RWPE2 (cell line): ENCODE measurements at regions not wholly inside any gene's neighbourhood (a gene's known extent, or its start where the extent isn't known, plus 50 kb on each side); places are given as distances from the start of the nearest gene placed in this dataset.
"Not testable (repeated sequence)": the region's sequence is repeated elsewhere in the genome, so short reads cannot be mapped to it uniquely, and the experiment has no call there.

ENCODE experiments used
- ATAC-seq: fragments of 200-7000 bp; cut with Tn5 transposase; 3 replicates; pipeline ENCODE4 v1.9.1; 2021; ENCODE audit warnings: low read depth
- DNase-seq: peaks from one replicate; pipeline ENCODE4 v3.0.0-alpha.2; 2020; ENCODE audit warnings: low spot score
- H3K27ac ChIP-seq: fragments of 450-650 bp; 2 replicates; pipeline ENCODE4 v1.5.1; 2017; ENCODE audit warnings: mild to moderate bottlenecking; ENCODE audit not compliant: poor library complexity, severe bottlenecking
- H3K27me3 ChIP-seq: fragments of 250-450 bp; sonication (Bioruptor Pico); 2 replicates; pipeline ENCODE4 v1.5.1; 2021; ENCODE audit warnings: mild to moderate bottlenecking, moderate library complexity; ENCODE audit not compliant: insufficient read depth, poor library complexity, severe bottlenecking
- H3K36me3 ChIP-seq: fragments of 250-450 bp; sonication (Bioruptor Pico); 2 replicates; pipeline ENCODE4 v1.5.1; 2020; ENCODE audit warnings: low read depth, mild to moderate bottlenecking, moderate library complexity
- H3K4me1 ChIP-seq: fragments of 250-450 bp; sonication (Bioruptor Pico); 2 replicates; pipeline ENCODE4 v1.5.1; 2021; ENCODE audit warnings: mild to moderate bottlenecking, moderate library complexity; ENCODE audit not compliant: insufficient read depth, poor library complexity, severe bottlenecking
- H3K4me3 ChIP-seq: fragments of 250-450 bp; sonication (Bioruptor Pico); 2 replicates; pipeline ENCODE4 v1.5.1; 2021; ENCODE audit warnings: mild to moderate bottlenecking, moderate library complexity; ENCODE audit not compliant: severe bottlenecking
- H3K9me3 ChIP-seq: fragments of 250-450 bp; sonication (Bioruptor Pico); 2 replicates; pipeline ENCODE4 v1.5.1; 2021; ENCODE audit warnings: mild to moderate bottlenecking, moderate library complexity; ENCODE audit not compliant: severe bottlenecking
- TF ChIP-seq, protein P1 (sequence below): fragments of 450-650 bp; IDR thresholded peaks from one replicate; pipeline ENCODE4 v1.5.1; 2017; ENCODE audit warnings: mild to moderate bottlenecking, moderate library complexity; ENCODE audit not compliant: poor library complexity, severe bottlenecking

DNA sequence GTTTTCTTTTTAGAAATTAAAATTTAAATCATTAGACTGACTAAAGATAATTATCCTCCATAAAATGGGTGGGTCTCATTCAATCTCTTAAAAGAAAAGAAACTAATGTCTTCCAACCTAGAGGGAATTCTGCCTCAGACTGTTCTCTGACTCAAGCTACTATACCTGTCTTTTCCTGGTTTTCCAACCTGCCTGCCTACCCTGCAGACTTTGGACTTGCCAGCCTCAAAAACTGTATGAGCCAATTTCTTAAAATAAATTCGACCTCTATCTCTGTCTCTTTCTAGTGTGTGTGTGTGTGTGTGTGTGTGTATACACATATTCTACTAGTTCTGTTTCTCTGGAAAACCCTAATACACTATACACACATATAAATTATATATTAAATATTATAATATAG is 847.3 kb downstream of the PCDH17 start:
- ATAC-seq, result no peak
- TF ChIP-seq, protein P1, sequence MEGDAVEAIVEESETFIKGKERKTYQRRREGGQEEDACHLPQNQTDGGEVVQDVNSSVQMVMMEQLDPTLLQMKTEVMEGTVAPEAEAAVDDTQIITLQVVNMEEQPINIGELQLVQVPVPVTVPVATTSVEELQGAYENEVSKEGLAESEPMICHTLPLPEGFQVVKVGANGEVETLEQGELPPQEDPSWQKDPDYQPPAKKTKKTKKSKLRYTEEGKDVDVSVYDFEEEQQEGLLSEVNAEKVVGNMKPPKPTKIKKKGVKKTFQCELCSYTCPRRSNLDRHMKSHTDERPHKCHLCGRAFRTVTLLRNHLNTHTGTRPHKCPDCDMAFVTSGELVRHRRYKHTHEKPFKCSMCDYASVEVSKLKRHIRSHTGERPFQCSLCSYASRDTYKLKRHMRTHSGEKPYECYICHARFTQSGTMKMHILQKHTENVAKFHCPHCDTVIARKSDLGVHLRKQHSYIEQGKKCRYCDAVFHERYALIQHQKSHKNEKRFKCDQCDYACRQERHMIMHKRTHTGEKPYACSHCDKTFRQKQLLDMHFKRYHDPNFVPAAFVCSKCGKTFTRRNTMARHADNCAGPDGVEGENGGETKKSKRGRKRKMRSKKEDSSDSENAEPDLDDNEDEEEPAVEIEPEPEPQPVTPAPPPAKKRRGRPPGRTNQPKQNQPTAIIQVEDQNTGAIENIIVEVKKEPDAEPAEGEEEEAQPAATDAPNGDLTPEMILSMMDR, result no peak

DNA sequence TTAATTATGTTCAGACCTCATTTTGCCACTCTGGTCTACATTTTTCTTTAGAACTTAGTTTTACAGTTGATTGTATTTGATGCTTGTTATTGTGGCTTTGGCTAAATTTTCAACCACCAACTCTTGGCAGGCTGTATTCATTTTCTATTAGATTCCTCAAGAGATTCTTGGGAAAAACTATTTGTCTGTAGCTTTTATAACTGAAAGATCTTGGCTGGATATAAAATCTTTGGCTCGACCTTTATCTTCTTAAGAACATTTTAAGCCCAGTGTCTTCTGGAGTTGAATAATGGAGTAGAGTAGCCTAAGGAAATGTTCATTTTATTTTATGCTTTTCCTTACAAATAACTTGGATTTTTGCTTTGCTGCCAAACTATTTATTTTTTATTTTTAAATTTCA is 848.5 kb downstream of the PCDH17 start:
- Histone ChIP-seq H3K9me3 (no peaks in the 10 kb centered on the region), H3K27me3 (no peaks in the 10 kb centered on the region), H3K4me3 (no peak overlapping the region), H3K4me1 (no peaks in the 10 kb centered on the region), H3K27ac (no peak overlapping the region), H3K36me3 (no peaks in the 10 kb centered on the region)
- ATAC-seq, result no peak
- DNase-seq, result no peak
- TF ChIP-seq, protein P1, result no peak

More for the DNA sequence above, 847.3 kb downstream of the PCDH17 start:
- Histone ChIP-seq H3K9me3 (no peaks in the 10 kb centered on the region), H3K27me3 (no peaks in the 10 kb centered on the region), H3K4me1 (no peaks in the 10 kb centered on the region), H3K27ac (no peak overlapping the region), H3K4me3 (no peak overlapping the region), H3K36me3 (no peaks in the 10 kb centered on the region)
- no peak for DNase-seq

DNA sequence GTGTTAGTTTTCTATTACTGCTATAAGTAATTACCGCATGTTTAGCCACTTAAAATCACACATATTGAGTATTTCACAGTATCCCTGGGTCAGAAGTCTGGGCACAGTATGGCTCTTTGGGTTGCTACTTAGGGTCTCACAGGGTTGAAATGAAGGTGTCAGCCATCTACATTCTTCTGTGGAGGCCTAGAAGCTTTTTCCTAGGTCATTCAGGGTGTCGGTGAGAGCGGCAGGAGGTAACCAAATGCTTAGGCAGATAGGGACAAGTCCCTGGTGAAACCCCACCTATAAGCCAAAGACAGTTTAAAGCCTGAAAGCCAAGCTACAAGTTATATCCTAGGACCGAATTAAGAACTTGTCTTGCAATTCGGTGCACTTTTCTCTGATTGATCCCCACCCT is 856.7 kb downstream of the PCDH17 start:
- ATAC-seq (no peak), DNase-seq (no peak)
- H3K9me3 ChIP-seq, result no peaks in the 10 kb centered on the region
- peaks cover 9% of the 10 kb centered on the region for H3K27me3 ChIP-seq
- TF ChIP-seq, protein P1, result no peak
- no peaks in the 10 kb centered on the region for H3K36me3 ChIP-seq
- no peak overlapping the region for H3K4me3 ChIP-seq
- no peak overlapping the region for H3K27ac ChIP-seq
- H3K4me1 ChIP-seq, result no peaks in the 10 kb centered on the region

DNA sequence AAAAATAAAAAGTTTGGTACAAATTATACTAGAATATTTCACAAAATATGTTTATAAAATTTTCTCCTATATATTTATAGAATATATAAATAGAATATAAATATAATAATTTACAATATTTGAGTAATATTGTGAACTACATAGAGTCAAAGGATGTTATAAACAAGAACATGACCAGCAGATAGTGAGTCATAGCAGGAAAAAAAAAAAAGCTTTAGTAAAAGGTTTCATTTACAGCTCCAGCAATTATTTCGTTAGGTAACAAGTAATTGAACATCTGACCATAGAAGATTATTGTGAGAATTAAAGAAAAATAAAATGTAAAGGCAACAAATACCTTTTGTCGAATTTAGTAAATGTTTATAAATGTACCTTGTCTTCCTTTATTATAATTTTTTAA is 864.1 kb downstream of the PCDH17 start:
- Histone ChIP-seq H3K36me3 (no peaks in the 10 kb centered on the region), H3K9me3 (no peaks in the 10 kb centered on the region), H3K27me3 (no peaks in the 10 kb centered on the region), H3K27ac (no peak overlapping the region), H3K4me3 (no peak overlapping the region), H3K4me1 (no peaks in the 10 kb centered on the region)
- no peak for DNase-seq
- TF ChIP-seq, protein P1, result no peak
- ATAC-seq, result no peak

DNA sequence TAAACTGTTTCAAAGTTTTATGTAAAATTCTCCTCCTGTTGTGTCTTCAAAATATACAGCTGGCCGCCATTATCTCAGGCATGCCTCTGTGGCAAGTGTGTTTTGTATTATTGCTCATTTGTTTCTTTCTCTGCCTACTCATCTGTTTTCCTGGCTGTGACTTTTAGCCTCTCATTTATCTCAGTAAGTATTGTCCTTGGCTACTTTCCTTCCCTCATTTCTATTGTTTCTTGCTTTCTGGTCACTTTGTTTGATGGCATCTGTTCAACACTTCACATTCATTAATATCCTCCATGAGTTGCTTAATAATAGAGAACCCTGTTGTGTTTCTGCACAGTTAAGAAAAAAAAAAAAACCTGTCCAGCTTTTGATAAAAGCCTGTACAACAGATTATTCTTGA is 869.4 kb downstream of the PCDH17 start:
- ATAC-seq, result no peak
- TF ChIP-seq, protein P1, result no peak
- Histone ChIP-seq H3K9me3 (no peaks in the 10 kb centered on the region), H3K36me3 (no peaks in the 10 kb centered on the region), H3K4me3 (no peak overlapping the region), H3K27ac (no peak overlapping the region), H3K4me1 (no peaks in the 10 kb centered on the region), H3K27me3 (no peaks in the 10 kb centered on the region)
- DNase-seq, result no peak

DNA sequence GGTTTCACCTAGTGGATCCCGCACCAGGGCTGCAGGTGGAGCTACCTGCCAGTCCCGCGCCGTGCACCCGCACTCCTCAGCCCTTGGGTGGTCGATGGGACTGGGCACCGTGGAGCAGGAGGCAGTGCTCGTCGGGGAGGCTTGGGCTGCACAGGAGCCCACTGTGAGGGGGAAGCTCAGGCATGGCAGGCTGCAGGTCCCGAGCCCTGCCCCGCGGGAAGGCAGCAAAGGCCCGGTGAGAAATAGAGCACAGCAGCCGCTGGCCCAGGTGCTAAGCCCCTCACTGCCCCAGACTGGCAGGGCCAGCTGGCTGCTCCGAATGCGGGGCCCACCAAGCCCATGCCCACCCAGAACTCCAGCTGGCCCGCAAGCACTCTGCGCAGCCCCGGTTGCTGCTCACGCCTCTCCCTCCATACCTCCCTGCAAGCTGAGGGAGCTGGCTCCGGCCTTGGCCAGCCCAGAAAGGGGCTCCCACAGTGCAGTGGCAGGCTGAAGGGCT is 872.7 kb downstream of the PCDH17 start:
- not testable (repeated sequence) for H3K36me3 ChIP-seq, H3K4me1 ChIP-seq, DNase-seq, H3K4me3 ChIP-seq, H3K27ac ChIP-seq, ATAC-seq, H3K9me3 ChIP-seq, H3K27me3 ChIP-seq

DNA sequence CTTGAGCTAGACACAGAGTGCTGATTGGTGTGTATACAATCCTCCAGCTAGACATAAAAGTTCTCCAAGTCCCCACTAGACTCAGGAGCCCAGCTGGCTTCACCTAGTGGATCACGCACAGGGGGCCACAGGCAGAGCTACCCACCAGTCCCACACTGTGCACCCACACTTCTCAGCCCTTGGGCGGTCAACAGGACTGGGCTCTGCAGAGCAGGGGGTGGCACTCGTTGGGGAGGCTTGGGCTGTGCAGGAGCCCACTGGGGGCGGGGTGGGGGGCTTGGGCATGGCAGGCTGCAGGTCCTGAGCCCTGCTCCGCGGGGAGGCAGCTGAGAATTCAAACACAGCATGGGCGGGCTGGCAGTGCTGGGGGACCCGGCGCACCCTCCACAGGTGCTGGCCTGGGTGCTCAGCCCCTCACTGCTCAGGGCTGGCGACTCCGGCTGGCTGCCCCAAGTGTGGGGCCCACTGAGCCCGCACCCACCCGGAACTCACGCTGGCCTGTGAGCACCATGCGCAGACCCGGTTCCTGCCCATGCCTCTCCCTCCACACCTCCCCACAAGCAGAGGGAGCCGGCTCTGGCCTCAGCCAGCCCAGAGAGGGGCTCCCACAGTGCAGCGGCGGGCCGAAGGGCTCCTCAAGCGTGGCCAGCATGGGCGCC is 873.8 kb downstream of the PCDH17 start:
- not testable (repeated sequence) for ATAC-seq, DNase-seq, H3K27me3 ChIP-seq, H3K4me1 ChIP-seq, H3K36me3 ChIP-seq, H3K27ac ChIP-seq, H3K4me3 ChIP-seq, H3K9me3 ChIP-seq
